Uterus (tissue), 3 donors: ENCODE measurements at regions not wholly inside any gene's neighbourhood (a gene's known extent, or its start where the extent isn't known, plus 50 kb on each side); places are given as distances from the start of the nearest gene placed in this dataset.

Source experiments
- DNase-seq, 2 donors: peaks; one replicate each; pipeline ENCODE4 v3.0.0-alpha.2; 2019 to 2020
- H3K27ac ChIP-seq, 2 donors: fragments of 200-600 bp; sonication (generic); 1 replicate in 1 of 2; 2 replicates in 1 of 2; pipeline ENCODE4 v1.5.1; 2016 to 2018
- H3K27me3 ChIP-seq, 2 donors: fragments of 200-600 bp; sonication (generic); one replicate each; pipeline ENCODE4 v1.5.1; 2018 to 2019; ENCODE audit warnings: control low read depth in 1 of 2
- H3K36me3 ChIP-seq, 2 donors: fragments of 200-600 bp; sonication (generic); one replicate each; pipeline ENCODE4 v1.5.1; 2019; ENCODE audit warnings: control low read depth in 1 of 2
- H3K4me1 ChIP-seq, 2 donors: fragments of 200-600 bp; sonication (generic); one replicate each; pipeline ENCODE4 v1.5.1; 2018 to 2019; ENCODE audit warnings: control low read depth in 1 of 2
- H3K4me3 ChIP-seq, 2 donors: fragments of 200-600 bp; sonication (generic); 1 replicate in 1 of 2; 2 replicates in 1 of 2; pipeline ENCODE4 v1.5.1; 2018 to 2019; ENCODE audit warnings: mild to moderate bottlenecking in 1 of 2
- H3K9me3 ChIP-seq, 2 donors: fragments of 200-600 bp; sonication (generic); one replicate each; pipeline ENCODE4 v1.5.1; 2019; ENCODE audit warnings: control low read depth in 1 of 2
- POLR2A ChIP-seq, 2 donors: fragments of 450-650 bp; IDR thresholded peaks; one replicate each; pipeline ENCODE4 v1.6.1; 2016; ENCODE audit warnings: antibody characterized with exemption in 2 of 2, mild to moderate bottlenecking in 1 of 2, moderate library complexity in 1 of 2
- intact Hi-C: fragments of 100-400 bp; cut with DNase I; formaldehyde crosslinking; loops from one replicate; pipeline ENCODE4 v1.15.1; 2023; ENCODE audit warnings: low total_unique reads
- TF ChIP-seq, protein P1 (sequence below), 4 experiments: fragments of 200-600 bp in 2 of 4; fragments of 450-650 bp in 2 of 4; sonication (generic) in 2 of 4; IDR thresholded peaks; one replicate each; pipeline ENCODE4 v1.5.1; 2016 to 2019; ENCODE audit warnings: antibody characterized with exemption in 4 of 4, mild to moderate bottlenecking in 2 of 4, moderate library complexity in 1 of 4
- donor health status: DM: yes; HTN: yes; CAD: no.

DNA sequence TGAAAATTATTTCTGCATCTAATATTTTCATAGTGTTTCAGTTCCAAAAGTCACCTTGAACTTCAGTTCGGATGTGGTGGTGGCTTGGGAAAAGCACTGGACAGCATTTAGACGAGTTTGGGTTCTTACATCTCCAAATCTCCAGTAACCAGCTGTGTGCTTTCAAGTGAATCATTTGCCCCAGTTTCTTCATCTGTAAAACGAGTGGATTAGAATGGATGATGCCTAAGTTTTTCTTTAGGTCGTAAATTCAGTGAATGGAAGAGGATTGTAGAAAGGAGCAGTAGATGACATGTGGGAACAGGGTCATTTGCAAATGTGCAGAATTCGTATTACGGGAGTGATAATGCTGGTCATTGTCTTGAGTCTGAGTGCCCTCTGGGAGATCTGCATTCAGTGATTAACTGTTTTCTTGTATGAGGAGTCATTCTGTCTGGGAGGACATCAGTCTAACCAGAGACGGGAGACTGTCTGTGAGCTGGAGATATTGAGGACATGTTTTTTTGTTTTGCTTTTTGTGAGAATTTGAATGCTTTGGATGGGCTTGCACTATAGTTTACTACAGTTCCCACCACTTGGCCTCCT, 641.6 kb upstream of the TBL1XR1 start:
- no peaks in the 10 kb centered on the region for H3K36me3 ChIP-seq
- H3K27ac ChIP-seq, result no peak overlapping the region
- H3K9me3 ChIP-seq, result no peaks in the 10 kb centered on the region
- TF ChIP-seq, protein P1, sequence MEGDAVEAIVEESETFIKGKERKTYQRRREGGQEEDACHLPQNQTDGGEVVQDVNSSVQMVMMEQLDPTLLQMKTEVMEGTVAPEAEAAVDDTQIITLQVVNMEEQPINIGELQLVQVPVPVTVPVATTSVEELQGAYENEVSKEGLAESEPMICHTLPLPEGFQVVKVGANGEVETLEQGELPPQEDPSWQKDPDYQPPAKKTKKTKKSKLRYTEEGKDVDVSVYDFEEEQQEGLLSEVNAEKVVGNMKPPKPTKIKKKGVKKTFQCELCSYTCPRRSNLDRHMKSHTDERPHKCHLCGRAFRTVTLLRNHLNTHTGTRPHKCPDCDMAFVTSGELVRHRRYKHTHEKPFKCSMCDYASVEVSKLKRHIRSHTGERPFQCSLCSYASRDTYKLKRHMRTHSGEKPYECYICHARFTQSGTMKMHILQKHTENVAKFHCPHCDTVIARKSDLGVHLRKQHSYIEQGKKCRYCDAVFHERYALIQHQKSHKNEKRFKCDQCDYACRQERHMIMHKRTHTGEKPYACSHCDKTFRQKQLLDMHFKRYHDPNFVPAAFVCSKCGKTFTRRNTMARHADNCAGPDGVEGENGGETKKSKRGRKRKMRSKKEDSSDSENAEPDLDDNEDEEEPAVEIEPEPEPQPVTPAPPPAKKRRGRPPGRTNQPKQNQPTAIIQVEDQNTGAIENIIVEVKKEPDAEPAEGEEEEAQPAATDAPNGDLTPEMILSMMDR (IDR thresholded peaks at IDR 0.05), result no peak
- TF ChIP-seq POLR2A (IDR thresholded peaks at IDR 0.05), result no peak
- intact Hi-C loops, result no loop called here
- no peaks in the 10 kb centered on the region for H3K4me1 ChIP-seq
- no peaks in the 10 kb centered on the region for H3K27me3 ChIP-seq
- DNase-seq, result no peak
- no peak overlapping the region for H3K4me3 ChIP-seq

DNA sequence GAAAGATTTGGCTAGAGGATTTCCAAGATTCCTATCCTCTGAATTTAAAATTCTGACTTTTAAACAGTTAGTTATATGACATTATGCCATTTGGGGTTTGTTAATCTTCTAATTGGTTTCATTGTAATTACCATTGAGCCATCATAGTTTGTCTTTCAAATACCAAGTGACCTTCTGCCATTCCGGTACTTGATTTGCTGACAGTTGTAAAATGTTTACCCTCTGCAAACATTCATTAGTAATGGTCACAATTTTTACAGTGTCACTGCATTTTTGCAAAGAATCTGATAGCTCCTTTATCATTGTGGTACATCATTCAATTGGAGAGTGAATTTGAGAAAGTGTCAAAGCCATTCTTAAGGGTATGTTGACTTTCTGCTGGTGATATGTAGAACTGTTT, 645.0 kb upstream of the TBL1XR1 start:
- intact Hi-C loops, result no loop called here
- no peaks in the 10 kb centered on the region for H3K36me3 ChIP-seq

DNA sequence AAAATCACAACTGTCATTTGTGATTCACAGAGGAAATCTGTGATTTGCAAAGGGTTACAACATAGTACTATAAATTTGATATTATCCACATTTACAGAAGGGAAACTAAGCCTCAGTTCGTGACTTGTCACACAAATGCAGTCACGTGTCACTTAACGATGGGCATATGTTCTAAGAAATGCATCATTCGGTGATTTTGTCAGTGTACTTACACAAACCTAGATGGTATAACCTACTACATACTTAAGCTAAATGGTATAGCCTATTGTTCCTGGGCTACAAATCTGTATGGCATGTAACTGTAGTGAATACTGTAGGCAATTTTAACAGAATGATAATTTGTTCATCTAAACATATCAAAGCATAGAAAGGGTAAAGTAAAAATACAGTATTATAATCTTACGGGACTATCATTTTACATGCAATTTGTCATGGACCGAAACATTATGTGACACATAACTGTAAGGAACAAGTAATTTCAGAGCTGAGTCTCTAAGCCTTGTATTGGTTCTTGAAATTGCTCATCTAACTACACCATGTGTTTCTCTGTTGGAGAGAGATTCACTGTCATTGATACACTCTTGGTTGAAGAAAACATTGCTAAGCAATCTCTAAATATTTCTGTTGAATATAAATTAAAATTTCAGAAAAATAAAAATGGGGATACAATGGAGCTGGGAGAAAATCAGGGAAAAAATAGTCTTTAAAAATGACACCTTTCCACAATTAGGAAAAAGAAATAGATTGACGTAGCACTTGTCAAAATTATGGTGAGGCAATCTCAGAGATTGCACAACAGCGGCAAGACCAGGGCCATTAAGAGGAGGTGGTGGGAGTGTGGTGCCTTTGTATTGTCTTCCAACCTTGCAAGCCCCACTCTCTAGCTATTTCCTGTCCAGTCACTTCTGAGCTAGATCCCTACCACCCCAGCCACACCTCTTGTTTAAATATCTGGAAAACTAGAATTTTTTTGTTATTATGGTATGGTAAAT, 645.8 kb upstream of the TBL1XR1 start:
- Histone ChIP-seq H3K4me1 (no peaks in the 10 kb centered on the region), H3K27me3 (no peaks in the 10 kb centered on the region), H3K27ac (no peak overlapping the region), H3K36me3 (no peaks in the 10 kb centered on the region), H3K9me3 (no peaks in the 10 kb centered on the region), H3K4me3 (no peak overlapping the region)
- DNase-seq, result no peak
- TF ChIP-seq POLR2A (IDR thresholded peaks at IDR 0.05), result no peak
- TF ChIP-seq, protein P1 (IDR thresholded peaks at IDR 0.05), result no peak
- intact Hi-C loops, result no loop called here

More for the DNA sequence above, 645.0 kb upstream of the TBL1XR1 start:
- TF ChIP-seq, protein P1 (IDR thresholded peaks at IDR 0.05), result no peak
- no peak for TF ChIP-seq POLR2A (IDR thresholded peaks at IDR 0.05)
- Histone ChIP-seq H3K4me1 (no peaks in the 10 kb centered on the region), H3K27ac (no peak overlapping the region), H3K9me3 (no peaks in the 10 kb centered on the region), H3K4me3 (no peak overlapping the region), H3K27me3 (no peaks in the 10 kb centered on the region)
- no peak for DNase-seq

DNA sequence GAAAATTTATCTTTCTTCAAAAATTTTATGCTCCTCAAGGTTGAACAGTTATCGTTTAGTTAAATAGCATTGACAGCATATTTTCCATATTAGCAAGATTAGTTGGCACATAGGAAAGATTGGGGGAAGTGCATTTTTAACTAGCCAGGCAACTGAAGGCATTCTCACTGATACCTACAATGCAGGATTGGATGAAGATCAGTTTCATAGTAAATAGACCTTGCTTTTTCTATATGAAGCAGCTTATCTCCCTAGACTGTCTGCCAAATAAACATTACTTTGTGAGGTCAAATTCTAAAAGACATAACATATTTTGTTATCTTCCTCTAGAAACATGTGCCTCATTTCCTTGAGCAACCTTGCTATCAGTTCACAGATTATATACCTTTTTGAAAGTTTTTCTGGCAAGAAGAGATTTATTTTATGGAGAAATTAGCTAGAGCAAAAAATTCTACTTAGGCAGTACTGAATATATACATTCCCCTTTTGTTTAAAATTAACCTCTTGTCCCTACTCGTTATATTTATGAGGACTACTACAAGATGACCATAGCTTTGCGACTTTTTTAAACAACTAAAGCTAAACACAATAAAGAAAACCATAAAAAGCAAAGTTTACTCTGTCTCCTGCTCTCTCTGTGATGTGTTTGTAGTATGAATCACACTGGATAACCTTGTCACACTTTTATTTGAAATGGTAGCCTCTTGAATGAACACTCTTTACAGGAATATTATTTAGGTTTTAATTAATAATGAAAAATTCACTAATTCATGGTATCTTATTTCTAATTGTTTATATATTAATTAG, 654.9 kb upstream of the TBL1XR1 start:
- H3K27ac ChIP-seq, result no peak overlapping the region
- H3K36me3 ChIP-seq, result no peaks in the 10 kb centered on the region
- H3K4me1 ChIP-seq, result no peaks in the 10 kb centered on the region
- no peak for DNase-seq
- no peaks in the 10 kb centered on the region for H3K9me3 ChIP-seq
- no peak overlapping the region for H3K4me3 ChIP-seq
- H3K27me3 ChIP-seq, result no peaks in the 10 kb centered on the region
- intact Hi-C loops, result no loop called here
- TF ChIP-seq, protein P1 (IDR thresholded peaks at IDR 0.05), result no peak
- no peak for TF ChIP-seq POLR2A (IDR thresholded peaks at IDR 0.05)
